ENCODE measurements at regions not wholly inside any gene's neighbourhood (a gene's known extent, or its start where the extent isn't known, plus 50 kb on each side); places are given as distances from the start of the nearest gene placed in this dataset.

- TF ChIP-seq CTCF (IDR thresholded peaks at IDR 0.05; ENCODE audit: low read depth, low read length): no peak
- Histone ChIP-seq H3K27me3 (ENCODE audit: insufficient read depth, low read depth, severe bottlenecking) (no peaks in the 10 kb centered on the region), H3K4me3 (ENCODE audit: low read depth, low read length) (no peak overlapping the region), H3K27ac (no peak overlapping the region), H3K9me3 (ENCODE audit: severe bottlenecking) (no peaks in the 10 kb centered on the region), H3K36me3 (no peaks in the 10 kb centered on the region)
- no peak for DNase-seq
Measured at GRCh38 chr2:156647377-156648010, 211.3 kb downstream of the GPD2 start.

- no peak for TF ChIP-seq CTCF (IDR thresholded peaks at IDR 0.05; ENCODE audit: low read depth, low read length)
- no peaks in the 10 kb centered on the region for H3K27me3 ChIP-seq (ENCODE audit: insufficient read depth, low read depth, severe bottlenecking)
- no peaks in the 10 kb centered on the region for H3K9me3 ChIP-seq (ENCODE audit: severe bottlenecking)
- no peak overlapping the region for H3K27ac ChIP-seq
- no peak overlapping the region for H3K4me3 ChIP-seq (ENCODE audit: low read depth, low read length)
- H3K36me3 ChIP-seq: no peaks in the 10 kb centered on the region
- no peak for DNase-seq
Measured at GRCh38 chr2:156648522-156648921, 212.3 kb downstream of the GPD2 start.

- no peak for TF ChIP-seq CTCF (IDR thresholded peaks at IDR 0.05; ENCODE audit: low read depth, low read length)
- no peak for DNase-seq
- Histone ChIP-seq H3K36me3 (no peaks in the 10 kb centered on the region), H3K4me3 (ENCODE audit: low read depth, low read length) (no peak overlapping the region), H3K27me3 (ENCODE audit: insufficient read depth, low read depth, severe bottlenecking) (no peaks in the 10 kb centered on the region), H3K27ac (no peak overlapping the region), H3K9me3 (ENCODE audit: severe bottlenecking) (no peaks in the 10 kb centered on the region)
Measured at GRCh38 chr2:156649596-156649995, 213.4 kb downstream of the GPD2 start.

- Histone ChIP-seq H3K27me3 (ENCODE audit: insufficient read depth, low read depth, severe bottlenecking) (no peaks in the 10 kb centered on the region), H3K36me3 (no peaks in the 10 kb centered on the region), H3K9me3 (ENCODE audit: severe bottlenecking) (peaks cover 2% of the 10 kb centered on the region), H3K27ac (no peak overlapping the region), H3K4me3 (ENCODE audit: low read depth, low read length) (no peak overlapping the region)
- no peak for DNase-seq
- no peak for TF ChIP-seq CTCF (IDR thresholded peaks at IDR 0.05; ENCODE audit: low read depth, low read length)
Measured at GRCh38 chr2:156652691-156653090, 216.5 kb downstream of the GPD2 start.

- no peaks in the 10 kb centered on the region for H3K27me3 ChIP-seq (ENCODE audit: insufficient read depth, low read depth, severe bottlenecking)
- TF ChIP-seq CTCF (IDR thresholded peaks at IDR 0.05; ENCODE audit: low read depth, low read length): no peak
- peaks cover 2% of the 10 kb centered on the region for H3K9me3 ChIP-seq (ENCODE audit: severe bottlenecking)
- no peak overlapping the region for H3K27ac ChIP-seq
- no peak for DNase-seq
- H3K4me3 ChIP-seq (ENCODE audit: low read depth, low read length): no peak overlapping the region
- no peaks in the 10 kb centered on the region for H3K36me3 ChIP-seq
Measured at GRCh38 chr2:156653675-156654074, 217.5 kb downstream of the GPD2 start.

- Histone ChIP-seq H3K27me3 (ENCODE audit: insufficient read depth, low read depth, severe bottlenecking) (no peaks in the 10 kb centered on the region), H3K36me3 (no peaks in the 10 kb centered on the region), H3K27ac (no peak overlapping the region), H3K9me3 (ENCODE audit: severe bottlenecking) (peaks cover 2% of the 10 kb centered on the region), H3K4me3 (ENCODE audit: low read depth, low read length) (no peak overlapping the region)
- DNase-seq: no peak
- no peak for TF ChIP-seq CTCF (IDR thresholded peaks at IDR 0.05; ENCODE audit: low read depth, low read length)
Measured at GRCh38 chr2:156657809-156658208, 221.6 kb downstream of the GPD2 start.
